Tibial nerve (tissue), 4 donors: ENCODE measurements at regions not wholly inside any gene's neighbourhood (a gene's known extent, or its start where the extent isn't known, plus 50 kb on each side); places are given as distances from the start of the nearest gene placed in this dataset.

Experiments
- DNase-seq, 2 donors: peaks; one replicate each; pipeline ENCODE4 v3.0.0-alpha.2; 2019; ENCODE audit warnings: low spot score in 2 of 2
- H3K27ac ChIP-seq, 4 donors: fragments of 200-600 bp; sonication (generic) in 3 of 4; one replicate each; pipeline ENCODE4 v1.5.1; 2017 to 2019; ENCODE audit warnings: mild to moderate bottlenecking in 1 of 4
- H3K27me3 ChIP-seq, 2 donors: fragments of 200-600 bp; sonication (generic) in 1 of 2; one replicate each; pipeline versions ENCODE4 v1.5.1 to v1.6.0; 2017 to 2019
- H3K36me3 ChIP-seq, 3 donors: fragments of 200-600 bp; sonication (generic); one replicate each; pipeline ENCODE4 v1.5.1; 2018 to 2019
- H3K4me1 ChIP-seq, 4 donors: fragments of 200-600 bp; sonication (generic) in 3 of 4; one replicate each; pipeline ENCODE4 v1.5.1; 2017 to 2019
- H3K4me3 ChIP-seq, 4 donors: fragments of 200-600 bp; sonication (generic) in 3 of 4; one replicate each; pipeline ENCODE4 v1.5.1; 2017 to 2019; ENCODE audit warnings: mild to moderate bottlenecking in 1 of 4, moderate library complexity in 1 of 4
- H3K9me3 ChIP-seq, 4 donors: fragments of 200-600 bp; sonication (generic) in 3 of 4; one replicate each; pipeline ENCODE4 v1.5.1; 2017 to 2019
- EP300 ChIP-seq, 2 donors: sonication (generic); formaldehyde crosslinking; IDR thresholded peaks; one replicate each; pipeline ENCODE4 v1.6.1; 2017; ENCODE audit warnings: antibody characterized with exemption in 2 of 2, mild to moderate bottlenecking in 1 of 2
- POLR2A ChIP-seq, 2 donors: fragments of 450-650 bp; IDR thresholded peaks; one replicate each; pipeline ENCODE4 v1.6.1; 2017; ENCODE audit warnings: antibody characterized with exemption in 2 of 2, mild to moderate bottlenecking in 2 of 2, moderate library complexity in 2 of 2
- WGBS, 2 donors: methylation state at CpG; one replicate each; pipeline ENCODE4 v1.1.5; 2018; 5-methylcytosine and 5-hydroxymethylcytosine counted together
- TF ChIP-seq, protein P1 (sequence below), 5 experiments: fragments of 200-600 bp in 3 of 5; fragments of 450-650 bp in 2 of 5; sonication (generic) in 3 of 5; IDR thresholded peaks; one replicate each; pipeline ENCODE4 v1.5.1; 2016 to 2019; ENCODE audit warnings: antibody characterized with exemption in 5 of 5, mild to moderate bottlenecking in 3 of 5, moderate library complexity in 2 of 5

- Histone ChIP-seq H3K9me3 (no peaks in the 10 kb centered on the region), H3K4me1 (no peaks in the 10 kb centered on the region), H3K27me3 (no peaks in the 10 kb centered on the region), H3K27ac (no peak overlapping the region), H3K4me3 (no peak overlapping the region), H3K36me3 (no peaks in the 10 kb centered on the region)
- no peak for DNase-seq
- TF ChIP-seq POLR2A (IDR thresholded peaks at IDR 0.05) (no peak), EP300 (IDR thresholded peaks at IDR 0.05) (no peak)
- TF ChIP-seq, protein P1, sequence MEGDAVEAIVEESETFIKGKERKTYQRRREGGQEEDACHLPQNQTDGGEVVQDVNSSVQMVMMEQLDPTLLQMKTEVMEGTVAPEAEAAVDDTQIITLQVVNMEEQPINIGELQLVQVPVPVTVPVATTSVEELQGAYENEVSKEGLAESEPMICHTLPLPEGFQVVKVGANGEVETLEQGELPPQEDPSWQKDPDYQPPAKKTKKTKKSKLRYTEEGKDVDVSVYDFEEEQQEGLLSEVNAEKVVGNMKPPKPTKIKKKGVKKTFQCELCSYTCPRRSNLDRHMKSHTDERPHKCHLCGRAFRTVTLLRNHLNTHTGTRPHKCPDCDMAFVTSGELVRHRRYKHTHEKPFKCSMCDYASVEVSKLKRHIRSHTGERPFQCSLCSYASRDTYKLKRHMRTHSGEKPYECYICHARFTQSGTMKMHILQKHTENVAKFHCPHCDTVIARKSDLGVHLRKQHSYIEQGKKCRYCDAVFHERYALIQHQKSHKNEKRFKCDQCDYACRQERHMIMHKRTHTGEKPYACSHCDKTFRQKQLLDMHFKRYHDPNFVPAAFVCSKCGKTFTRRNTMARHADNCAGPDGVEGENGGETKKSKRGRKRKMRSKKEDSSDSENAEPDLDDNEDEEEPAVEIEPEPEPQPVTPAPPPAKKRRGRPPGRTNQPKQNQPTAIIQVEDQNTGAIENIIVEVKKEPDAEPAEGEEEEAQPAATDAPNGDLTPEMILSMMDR (IDR thresholded peaks at IDR 0.05) = no peak
These were observed 473.0 kb downstream of the TBC1D4 start for GRCh38 chr13:75008926-75009325.

- H3K36me3 ChIP-seq = no peaks in the 10 kb centered on the region
- no peaks in the 10 kb centered on the region for H3K4me1 ChIP-seq
- WGBS, 2 donors = 88 to 93% methylated on average over 2 of the region's 2 CpGs
- H3K4me3 ChIP-seq = no peak overlapping the region
- H3K9me3 ChIP-seq = no peaks in the 10 kb centered on the region
- H3K27ac ChIP-seq = no peak overlapping the region
- TF ChIP-seq, protein P1 (IDR thresholded peaks at IDR 0.05) = no peak
- TF ChIP-seq EP300 (IDR thresholded peaks at IDR 0.05) = no peak
- TF ChIP-seq POLR2A (IDR thresholded peaks at IDR 0.05) = no peak
- no peaks in the 10 kb centered on the region for H3K27me3 ChIP-seq
- no peak for DNase-seq
These were observed 491.0 kb downstream of the TBC1D4 start for GRCh38 chr13:74990992-74991391.

- TF ChIP-seq POLR2A (IDR thresholded peaks at IDR 0.05) = no peak
- no peak for TF ChIP-seq EP300 (IDR thresholded peaks at IDR 0.05)
- TF ChIP-seq, protein P1 (IDR thresholded peaks at IDR 0.05) = no peak
- Histone ChIP-seq H3K27ac (no peak overlapping the region), H3K27me3 (no peaks in the 10 kb centered on the region), H3K4me3 (no peak overlapping the region), H3K4me1 (no peaks in the 10 kb centered on the region), H3K9me3 (no peaks in the 10 kb centered on the region), H3K36me3 (no peaks in the 10 kb centered on the region)
- DNase-seq = no peak
These were observed 494.8 kb downstream of the TBC1D4 start for GRCh38 chr13:74987124-74987690.

DNA sequence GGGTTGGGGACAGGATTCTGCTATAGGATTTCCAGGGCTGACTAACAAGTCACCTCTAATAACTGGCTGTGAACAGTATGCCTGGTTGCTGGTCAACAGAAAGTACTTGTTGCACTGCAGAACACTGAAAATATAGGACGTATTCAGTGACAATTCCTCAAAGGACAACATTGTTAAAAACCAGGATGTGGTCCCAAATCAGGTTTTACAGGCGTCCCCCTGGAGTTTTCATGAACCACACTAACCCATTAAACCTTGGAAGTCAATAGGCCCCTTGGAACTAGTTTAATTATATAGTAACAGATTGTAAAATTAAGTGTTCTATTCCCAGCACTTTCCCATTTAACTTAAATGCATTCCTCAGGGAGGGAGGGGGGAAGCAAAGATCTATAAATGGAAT, 495.4 kb downstream of the TBC1D4 start:
- TF ChIP-seq EP300 (IDR thresholded peaks at IDR 0.05) (no peak), POLR2A (IDR thresholded peaks at IDR 0.05) (no peak)
- TF ChIP-seq, protein P1 (IDR thresholded peaks at IDR 0.05) = no peak
- whole genome bisulfite sequencing, 2 donors = 41 to 66% methylated on average over 2 of the region's 2 CpGs
- H3K4me1 ChIP-seq = no peaks in the 10 kb centered on the region
- no peak overlapping the region for H3K4me3 ChIP-seq
- DNase-seq = no peak
- no peak overlapping the region for H3K27ac ChIP-seq
- H3K27me3 ChIP-seq = no peaks in the 10 kb centered on the region
- H3K36me3 ChIP-seq = no peaks in the 10 kb centered on the region
- no peaks in the 10 kb centered on the region for H3K9me3 ChIP-seq

- TF ChIP-seq EP300 (IDR thresholded peaks at IDR 0.05) (no peak), POLR2A (IDR thresholded peaks at IDR 0.05) (no peak)
- TF ChIP-seq, protein P1 (IDR thresholded peaks at IDR 0.05) = no peak
- Histone ChIP-seq H3K36me3 (no peaks in the 10 kb centered on the region), H3K4me3 (no peak overlapping the region), H3K27ac (no peak overlapping the region), H3K27me3 (no peaks in the 10 kb centered on the region), H3K9me3 (no peaks in the 10 kb centered on the region), H3K4me1 (no peaks in the 10 kb centered on the region)
- 72 to 77% methylated on average over 2 of the region's 2 CpGs for WGBS, 2 donors
- no peak for DNase-seq
These were observed 502.3 kb downstream of the TBC1D4 start for GRCh38 chr13:74979703-74980102.
